GM10248 (cell line): ENCODE measurements at regions not wholly inside any gene's neighbourhood (a gene's known extent, or its start where the extent isn't known, plus 50 kb on each side); places are given as distances from the start of the nearest gene placed in this dataset.

Experiments
- CTCF ChIA-PET: fragments of 300-600 bp; sonication (Branson Sonifier 250); formaldehyde crosslinking; extraction: SDS; loops from one replicate; lab custom pipeline; 2021; ENCODE audit warnings: antibody characterized with exemption; lab: Yijun Ruan, JAX
- POLR2A ChIA-PET: fragments of 350-650 bp; sonication (Branson Sonifier 250); formaldehyde crosslinking; extraction: SDS; loops from one replicate; lab custom pipeline; 2020; ENCODE audit warnings: antibody characterized with exemption; lab: Yijun Ruan, JAX
- DNase-seq: peaks from one replicate; pipeline ENCODE4 v3.0.0; 2012; ENCODE audit errors: extremely low spot score
- CTCF ChIP-seq: IDR thresholded peaks from 2 replicates; pipeline ENCODE4 v1.5.1; 2012; ENCODE audit warnings: mild to moderate bottlenecking, low read depth; ENCODE audit errors: extremely low read depth, missing control alignments, control extremely low read depth

DNA sequence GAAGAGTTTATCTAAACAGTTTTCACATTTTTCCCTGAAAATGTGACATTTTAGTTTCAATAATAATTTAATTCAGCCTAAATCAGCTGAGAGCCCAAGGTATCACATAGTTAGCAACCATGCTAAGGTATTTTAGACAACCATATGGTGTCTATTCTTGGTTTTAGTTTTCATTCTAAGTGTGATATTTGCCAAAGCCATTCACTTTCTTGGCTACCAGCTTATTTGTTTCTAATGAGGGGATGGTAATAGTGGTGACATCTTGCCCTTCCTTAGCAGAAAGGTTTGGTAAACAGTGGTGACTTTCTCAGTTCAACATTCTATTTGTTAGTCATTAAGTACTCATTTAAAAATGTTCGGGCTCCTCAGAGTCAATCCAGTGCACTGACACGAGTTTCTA is 854.9 kb upstream of the HTR2C start:
- no peak for DNase-seq
- ChIA-PET POLR2A (no interaction called here), CTCF (no interaction called here)
- TF ChIP-seq CTCF = no peak

DNA sequence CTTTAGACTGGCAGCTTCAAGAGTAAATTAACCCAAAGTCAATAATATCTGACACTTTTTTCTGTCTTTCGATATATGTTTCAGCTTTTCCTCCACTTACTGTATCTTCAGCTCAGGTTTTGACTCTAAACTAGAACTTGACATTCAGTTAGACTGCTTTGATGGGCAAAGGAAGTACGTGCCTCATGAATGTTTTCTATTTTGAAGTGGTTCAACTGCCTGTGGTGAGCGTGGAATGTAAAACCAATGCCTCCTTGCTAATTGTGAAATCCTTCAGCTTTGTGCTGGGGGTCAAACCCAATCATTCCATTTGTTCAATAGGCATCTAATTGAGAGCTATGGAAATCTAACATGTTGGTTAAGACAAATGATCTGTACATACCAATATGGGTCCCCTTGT is 857.0 kb upstream of the HTR2C start:
- TF ChIP-seq CTCF = no peak
- DNase-seq = no peak
- CTCF ChIA-PET = no interaction called here

GRCh38 chrX:113726466-113726865 is 857.4 kb upstream of the HTR2C start:
- ChIA-PET CTCF (no interaction called here), POLR2A (no interaction called here)

More for the DNA sequence above, 857.0 kb upstream of the HTR2C start:
- POLR2A ChIA-PET = no interaction called here

GRCh38 chrX:113726009-113726408 is 857.9 kb upstream of the HTR2C start:
- POLR2A ChIA-PET = no interaction called here
- CTCF ChIA-PET = no interaction called here
- no peak for DNase-seq
- no peak for TF ChIP-seq CTCF

More at GRCh38 chrX:113726466-113726865, 857.4 kb upstream of the HTR2C start:
- TF ChIP-seq CTCF = no peak
- DNase-seq = no peak

DNA sequence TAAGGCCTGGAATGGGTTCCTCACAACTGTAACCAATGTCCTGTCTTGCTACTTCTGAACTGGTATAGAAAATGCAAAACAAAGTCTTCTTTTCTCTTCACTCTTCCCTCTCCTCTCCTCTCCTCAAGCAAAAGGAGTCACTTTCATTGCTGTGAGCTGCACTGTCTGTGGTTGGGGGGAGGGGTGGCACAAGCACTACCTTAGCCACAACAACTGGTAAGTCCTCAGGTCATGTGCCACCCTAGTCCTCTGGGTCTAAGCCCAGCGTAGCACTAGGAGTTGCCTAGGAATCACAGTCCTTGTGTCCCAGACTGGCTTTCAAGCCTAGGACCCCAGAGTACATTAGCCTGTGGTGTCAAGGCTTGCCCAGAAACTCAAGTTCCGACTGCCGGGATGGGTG is 859.3 kb upstream of the AMOT start:
- ChIA-PET POLR2A (no interaction called here), CTCF (no interaction called here)
- no peak for TF ChIP-seq CTCF
- no peak for DNase-seq

DNA sequence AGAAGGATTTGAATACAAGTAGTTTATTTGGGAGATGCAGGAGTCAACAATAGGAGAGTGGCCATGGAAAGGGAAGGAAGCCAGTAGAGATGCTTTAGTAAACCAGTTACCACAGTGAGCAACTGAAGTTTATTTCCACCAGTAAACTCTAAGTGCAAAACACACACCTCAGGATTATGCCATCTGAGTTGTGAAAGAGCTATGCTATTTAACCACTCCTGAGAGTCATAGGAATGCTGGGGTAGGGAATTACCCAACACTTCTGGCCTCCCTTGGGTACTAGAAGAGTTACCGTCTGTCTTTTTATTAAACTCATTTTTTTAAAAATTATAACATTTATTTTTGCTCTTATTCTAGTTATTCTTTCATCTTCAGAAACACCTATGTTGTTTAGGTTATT is 834.6 kb upstream of the AMOT start:
- CTCF ChIA-PET = no interaction called here
- POLR2A ChIA-PET = no interaction called here
- DNase-seq = no peak
- TF ChIP-seq CTCF = no peak

- TF ChIP-seq CTCF = no peak
- no peak for DNase-seq
- ChIA-PET POLR2A (no interaction called here), CTCF (no interaction called here)
Measured at GRCh38 chrX:113651306-113651705, 810.7 kb upstream of the AMOT start.
